G401 (cell line): ENCODE measurements at regions not wholly inside any gene's neighbourhood (a gene's known extent, or its start where the extent isn't known, plus 50 kb on each side); places are given as distances from the start of the nearest gene placed in this dataset.
"Not testable (repeated sequence)": the region's sequence is repeated elsewhere in the genome, so short reads cannot be mapped to it uniquely, and the experiment has no call there.

Source experiments
- DNase-seq: peaks from one replicate; pipeline ENCODE4 v3.0.0-alpha.2; 2015; ENCODE audit warnings: low spot score
- in situ Hi-C: cut with HindIII; loops from 2 replicates; pipeline ENCODE4 v1.10.0; 2016; ENCODE audit warnings: low sequenced_read_pairs, mixed read lengths

DNA sequence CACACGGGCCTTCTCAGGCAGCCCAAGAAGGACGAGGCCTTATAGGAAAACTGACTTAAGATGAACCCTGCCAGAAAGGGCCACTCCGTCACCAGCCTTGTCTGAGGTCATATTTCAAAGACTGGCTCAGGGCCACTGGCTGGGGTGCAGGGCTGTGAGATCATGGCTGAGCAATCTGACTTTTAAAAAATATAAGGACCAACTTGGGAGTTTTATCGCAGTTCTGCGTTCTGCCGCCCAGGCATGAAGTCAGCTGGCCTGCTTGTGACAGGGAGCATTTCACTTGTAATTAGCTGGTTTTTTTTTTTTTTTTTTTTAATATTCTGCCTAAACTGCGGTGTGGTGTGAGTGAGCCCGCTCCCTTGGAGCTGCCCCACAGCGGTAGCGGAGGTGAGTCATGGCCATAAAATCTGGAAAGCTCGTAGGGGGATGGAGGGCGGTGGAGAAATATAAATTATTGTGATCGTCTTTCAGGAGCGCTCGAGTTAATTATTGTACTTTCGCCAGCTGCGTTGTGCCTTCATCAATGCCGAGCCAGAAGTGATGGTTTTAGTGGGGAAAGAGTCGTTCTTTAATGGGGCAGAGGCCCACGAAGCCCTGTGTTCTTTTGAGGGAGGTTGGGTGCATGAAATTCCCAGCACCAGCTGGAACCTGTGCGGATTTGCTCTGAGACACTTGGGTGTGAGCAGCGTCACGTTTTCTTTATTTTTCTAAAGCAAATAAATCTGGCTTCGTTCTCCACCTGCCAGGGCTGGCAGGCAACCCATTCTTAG is 231.9 kb downstream of the C12orf75 start:
- no peak for DNase-seq

DNA sequence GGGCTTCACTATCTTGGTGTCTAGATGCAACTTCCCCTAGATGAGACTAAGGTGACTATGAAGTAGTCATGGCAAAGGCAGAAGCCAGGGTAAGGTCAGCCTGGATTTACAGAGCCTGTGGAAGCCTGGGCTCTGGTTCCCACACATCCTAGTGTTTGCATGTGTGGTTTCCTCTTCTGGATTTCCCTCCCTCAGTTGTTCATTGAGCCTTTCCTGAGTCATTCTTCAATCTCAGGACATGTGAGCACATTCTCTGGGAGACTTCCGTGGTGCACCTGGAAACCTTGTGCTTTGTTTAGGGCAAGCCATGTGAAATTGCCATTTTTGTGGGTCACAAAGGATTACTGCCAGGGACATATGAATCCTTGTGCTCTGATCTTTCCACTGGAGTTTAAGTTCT is 236.6 kb downstream of the C12orf75 start:
- DNase-seq, result no peak
- in situ Hi-C loops, result no loop called here

More for the DNA sequence above, 231.9 kb downstream of the C12orf75 start:
- in situ Hi-C loops, result no loop called here

DNA sequence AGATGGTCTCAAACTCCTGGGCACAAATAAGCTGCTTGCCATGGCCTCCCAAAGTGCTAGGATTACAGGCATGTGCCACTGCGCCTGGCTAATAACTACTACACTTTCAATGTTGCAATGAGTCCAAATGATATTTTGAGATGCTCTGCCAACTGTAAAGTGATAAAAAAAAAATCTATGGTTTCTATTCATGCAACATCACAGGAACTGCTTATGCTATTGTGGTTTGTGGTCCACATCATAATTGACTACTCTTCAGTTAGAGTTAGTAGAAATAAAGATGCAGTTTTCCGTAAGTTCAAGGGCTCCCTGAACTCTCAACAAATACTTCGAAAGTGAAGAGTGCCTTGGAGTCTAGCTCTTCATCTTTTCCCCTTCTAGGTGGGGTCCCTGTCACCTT is 239.4 kb downstream of the C12orf75 start:
- in situ Hi-C loops, result no loop called here
- DNase-seq, result no peak

- in situ Hi-C loops, result no loop called here
- DNase-seq, result no peak
These were observed 240.5 kb downstream of the C12orf75 start for GRCh38 chr12:105570944-105571343.

GRCh38 chr12:105573574-105573973 is 243.1 kb downstream of the C12orf75 start:
- in situ Hi-C loops, result no loop called here
- no peak for DNase-seq

DNA sequence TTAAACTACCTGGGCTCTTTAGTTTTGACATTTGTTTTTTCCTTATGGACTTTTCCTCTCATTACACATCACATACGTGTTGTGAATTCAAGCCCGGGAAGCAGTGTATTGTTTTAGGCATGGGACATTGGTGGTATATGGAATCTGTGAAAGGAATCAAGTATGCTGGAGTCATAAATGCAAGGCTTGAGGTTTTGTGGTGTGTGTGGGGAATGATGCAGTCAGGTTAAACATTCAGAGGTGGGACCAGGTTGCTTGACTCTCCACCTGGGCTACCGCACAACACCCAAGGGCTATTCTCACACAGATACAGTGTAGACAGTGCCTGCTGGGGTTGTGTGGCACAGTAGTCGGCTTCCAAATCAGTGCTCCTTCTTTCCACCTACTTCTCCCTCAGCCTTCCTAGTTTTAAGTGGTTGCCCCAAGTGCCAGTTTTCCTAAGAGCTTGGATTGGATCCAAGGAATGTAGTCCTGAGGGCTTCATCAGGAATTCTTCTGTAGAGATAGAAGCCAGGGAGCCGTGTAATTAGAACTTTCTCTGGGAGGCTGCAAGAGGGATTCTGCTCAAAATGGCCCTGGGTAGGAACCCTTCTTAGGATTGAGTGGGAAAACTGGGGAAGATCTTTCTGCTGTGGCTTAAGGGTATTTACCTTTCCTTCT is 243.7 kb downstream of the C12orf75 start:
- no peak for DNase-seq
- in situ Hi-C loops, result no loop called here

- DNase-seq, result no peak
These were observed 244.7 kb downstream of the C12orf75 start for GRCh38 chr12:105575235-105575634.

GRCh38 chr12:105576261-105576660 is 245.8 kb downstream of the C12orf75 start:
- in situ Hi-C loops, result no loop called here
- DNase-seq, result no peak

More at GRCh38 chr12:105575235-105575634, 244.7 kb downstream of the C12orf75 start:
- in situ Hi-C loops, result no loop called here

DNA sequence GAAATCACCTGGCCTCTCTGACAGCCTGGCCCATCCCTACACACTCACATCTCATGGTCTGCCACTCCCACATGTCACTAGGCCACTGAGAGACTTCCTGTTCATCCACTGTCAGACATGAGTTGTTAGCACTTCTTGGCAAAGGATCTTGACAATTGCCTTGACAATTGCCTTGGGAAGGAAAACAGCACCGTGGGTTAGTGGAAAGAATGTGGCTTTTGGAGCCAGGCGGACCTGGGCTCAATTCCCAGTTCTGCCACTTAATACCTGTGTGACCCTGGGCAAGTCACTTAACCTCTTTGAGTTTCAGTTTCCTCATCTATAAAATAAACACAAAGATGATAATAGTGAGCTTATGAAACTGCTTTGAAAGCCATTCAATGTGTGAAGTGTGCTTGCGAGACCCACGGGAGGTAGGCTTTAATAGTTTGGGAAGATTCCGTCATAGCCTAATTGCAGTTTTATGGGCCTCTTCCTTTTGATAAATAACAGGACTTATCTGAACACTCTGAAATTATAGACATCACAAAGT is 250.4 kb downstream of the C12orf75 start:
- DNase-seq, result no peak
- in situ Hi-C loops, result no loop called here

DNA sequence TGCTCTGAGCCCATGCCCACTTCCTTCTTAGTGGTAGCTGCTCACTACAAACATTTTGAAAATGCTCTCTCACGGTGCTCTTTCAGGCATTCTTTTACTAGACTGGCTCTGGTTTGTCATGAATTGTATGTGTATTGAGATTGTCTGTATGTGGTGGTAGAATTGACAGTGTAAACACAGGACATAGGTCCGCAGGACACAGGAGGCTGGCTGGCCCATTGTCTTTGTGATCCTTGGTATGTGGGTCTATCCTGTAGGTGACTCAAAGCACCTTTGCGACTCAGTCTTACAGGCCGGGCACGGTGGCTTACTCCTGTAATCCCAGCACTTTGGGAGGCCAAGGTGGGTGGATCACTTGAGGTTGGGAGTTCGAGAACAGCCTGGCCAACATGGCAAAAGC is 250.9 kb downstream of the C12orf75 start:
- in situ Hi-C loops, result no loop called here
- DNase-seq, result no peak

DNA sequence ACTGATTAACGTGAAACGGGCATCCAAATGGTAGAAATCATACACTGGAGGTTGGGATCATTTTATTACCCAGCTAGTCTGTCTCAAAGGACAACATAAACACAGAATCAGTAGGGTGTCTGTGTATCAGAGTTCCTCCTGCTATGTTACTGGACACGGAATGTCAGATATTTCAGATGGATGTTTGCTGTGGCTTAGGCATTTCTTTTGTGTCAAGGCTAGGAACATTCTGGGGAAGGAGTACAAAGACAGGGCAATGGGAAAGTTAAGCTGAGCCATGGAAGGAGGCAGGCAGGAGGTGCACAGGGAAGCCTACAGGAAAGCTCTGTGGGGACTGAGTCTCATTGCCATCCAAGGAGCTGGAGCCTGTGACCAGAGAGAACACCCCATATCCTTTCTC is 254.6 kb downstream of the C12orf75 start:
- DNase-seq, result no peak
- in situ Hi-C loops, result no loop called here

DNA sequence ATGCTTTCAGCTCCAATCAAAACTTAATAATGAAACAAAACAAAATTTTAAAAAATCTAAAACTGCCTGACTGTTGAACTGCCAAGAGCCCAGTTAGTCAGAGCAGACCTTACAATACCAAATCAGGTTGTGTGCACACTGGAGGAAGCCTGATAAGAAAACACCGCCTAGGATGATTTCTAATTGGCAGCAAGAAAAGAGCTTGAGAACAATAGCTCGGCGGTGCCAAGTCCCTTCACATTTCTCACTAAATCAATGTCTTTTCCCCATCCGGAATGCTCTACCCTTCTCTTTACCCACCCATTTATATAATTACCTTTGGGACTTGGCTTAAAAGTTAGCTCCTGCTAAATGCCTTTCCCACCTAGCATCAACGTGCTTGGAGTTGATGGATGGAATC is 256.7 kb downstream of the C12orf75 start:
- in situ Hi-C loops, result no loop called here

GRCh38 chr12:105588106-105588505 is 257.6 kb downstream of the C12orf75 start:
- DNase-seq, result no peak
- in situ Hi-C loops, result no loop called here

More for the DNA sequence above, 256.7 kb downstream of the C12orf75 start:
- DNase-seq, result no peak

- in situ Hi-C loops, result no loop called here
- DNase-seq, result no peak
These were observed 260.1 kb downstream of the C12orf75 start for GRCh38 chr12:105590571-105590970.

DNA sequence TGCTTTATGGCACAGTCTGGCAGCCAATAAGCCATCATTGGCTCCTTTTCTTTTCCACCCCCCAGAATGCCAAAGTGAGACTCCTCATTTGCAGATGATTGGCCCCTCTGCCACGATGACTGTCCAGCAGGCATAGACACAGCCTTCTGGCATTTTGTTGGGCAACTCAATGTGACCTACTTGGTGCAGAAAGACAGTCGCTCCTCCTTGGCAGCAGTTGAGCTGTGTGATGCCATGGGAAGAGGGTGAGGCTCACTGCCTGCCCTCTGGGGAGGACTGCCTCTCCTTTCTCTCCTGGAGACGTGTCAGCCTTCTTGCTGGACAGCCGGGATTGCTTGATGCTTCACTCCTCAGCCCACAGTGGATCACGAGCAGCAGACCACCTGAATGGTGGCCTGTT is 264.9 kb downstream of the C12orf75 start:
- no peak for DNase-seq
- in situ Hi-C loops, result no loop called here

DNA sequence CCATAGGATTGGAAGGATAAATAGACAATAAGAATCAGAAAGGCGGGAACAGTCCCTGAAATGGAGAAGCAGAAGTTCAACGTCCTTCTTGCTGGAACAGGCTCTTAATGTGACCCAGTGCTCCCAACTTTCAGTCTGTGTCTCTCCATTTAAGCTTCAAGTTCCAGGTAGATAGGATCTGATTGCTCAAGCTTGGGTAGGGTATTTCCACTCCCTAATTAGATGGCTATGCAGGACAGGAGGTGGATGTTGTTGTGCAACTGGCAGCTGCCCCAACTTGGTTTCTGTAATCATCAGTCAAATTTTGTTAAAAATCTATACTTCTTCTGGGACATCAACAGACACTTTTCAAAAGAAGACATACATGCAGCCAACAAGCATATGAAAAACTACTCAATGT is 266.2 kb downstream of the C12orf75 start:
- in situ Hi-C loops, result no loop called here
- no peak for DNase-seq

- in situ Hi-C loops, result no loop called here
- no peak for DNase-seq
These were observed 267.5 kb downstream of the C12orf75 start for GRCh38 chr12:105598031-105598430.

GRCh38 chr12:105600911-105601545 is 270.5 kb downstream of the C12orf75 start:
- in situ Hi-C loops, result no loop called here
- DNase-seq, result no peak

DNA sequence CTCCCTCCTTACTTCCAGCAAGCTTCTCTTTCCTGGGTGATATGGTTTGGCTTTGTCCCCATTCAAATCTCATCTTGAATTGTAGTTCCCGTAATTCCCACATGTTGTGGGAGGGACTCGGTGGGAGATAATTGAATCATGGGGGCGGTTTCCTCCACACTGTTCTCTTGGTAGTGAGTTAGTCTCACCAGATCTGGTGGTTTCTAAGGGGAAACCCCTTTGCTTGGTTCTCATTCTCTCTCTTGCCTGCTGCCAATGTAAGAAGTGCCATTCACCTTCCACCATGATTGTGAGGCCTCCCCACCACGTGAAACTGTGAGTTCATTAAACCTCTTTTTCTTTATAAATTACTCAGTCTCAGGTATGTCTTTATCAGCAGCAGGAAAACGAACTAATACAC is 271.8 kb downstream of the C12orf75 start:
- in situ Hi-C loops, result not testable (repeated sequence)

GRCh38 chr12:105604281-105604680 is 273.8 kb downstream of the C12orf75 start:
- DNase-seq, in situ Hi-C loops: not testable (repeated sequence)

More for the DNA sequence above, 271.8 kb downstream of the C12orf75 start:
- not testable (repeated sequence) for DNase-seq
